GM12878 (cell line): ENCODE measurements at regions not wholly inside any gene's neighbourhood (a gene's known extent, or its start where the extent isn't known, plus 50 kb on each side); places are given as distances from the start of the nearest gene placed in this dataset.

ENCODE experiments used
- ATAC-seq: fragments of 200-7000 bp; cut with Tn5 transposase; 3 replicates; pipeline ENCODE4 v1.9.1; 2020; ENCODE audit warnings: mild to moderate bottlenecking, moderate library complexity
- BruUV-seq: library from RNA; stranded (reverse); fragments of 400-500 nt; replicated peaks from 2 replicates; lab custom pipeline; 2021; lab: Mats Ljungman, UMichigan
- CTCF ChIA-PET: fragments of 300-600 bp; sonication (Branson Sonifier 250); formaldehyde crosslinking; extraction: SDS; loops from one replicate; lab custom pipeline; 2021; ENCODE audit warnings: inconsistent platforms; lab: Yijun Ruan, JAX
- POLR2A ChIA-PET: fragments of 350-600 bp; formaldehyde crosslinking; extraction: SDS; loops from one replicate; lab custom pipeline; 2021; ENCODE audit warnings: inconsistent platforms; lab: Charles Lee
- RAD21 ChIA-PET: fragments of 300-600 bp; sonication (Branson Sonifier 250); formaldehyde crosslinking; loops from one replicate; lab custom pipeline; 2023; ENCODE audit warnings: antibody characterized with exemption; ENCODE audit not compliant: unreplicated experiment; lab: Charles Lee
- SMC1A ChIA-PET: fragments of 300-600 bp; sonication (Branson Sonifier 250); formaldehyde crosslinking; loops from one replicate; lab custom pipeline; 2023; ENCODE audit not compliant: unreplicated experiment, uncharacterized antibody; lab: Charles Lee
- DNase-seq: peaks from one replicate; pipeline ENCODE4 v3.0.0-alpha.2; 2011; ENCODE audit warnings: low read depth, low spot score
- FAIRE-seq: peaks from 3 replicates; lab custom pipeline; 2011; peaks lifted over from hg19 to GRCh38; lab: Jason Lieb, UNC
- H2AFZ ChIP-seq: 2 replicates; pipeline ENCODE4 v1.6.0; 2011; ENCODE audit warnings: low read depth, low read length, control low read depth; ENCODE audit not compliant: control insufficient read depth
- H3K27ac ChIP-seq: 2 replicates; pipeline ENCODE4 v1.5.1; 2011; ENCODE audit warnings: control low read depth; ENCODE audit not compliant: control insufficient read depth, insufficient read depth
- H3K27me3 ChIP-seq, 2 experiments: replicated peaks in 1 of 2; 2 replicates each; pipeline versions ENCODE4 v1.6.0 to v1.6.1; 2011; ENCODE audit warnings: low read length in 1 of 2; ENCODE audit not compliant: control insufficient read depth in 2 of 2, insufficient read depth in 2 of 2
- H3K36me3 ChIP-seq, 2 experiments: 2 replicates each; pipeline ENCODE4 v1.5.1; 2011; ENCODE audit warnings: low read length in 1 of 2; ENCODE audit not compliant: control insufficient read depth in 2 of 2, insufficient read depth in 2 of 2
- H3K4me1 ChIP-seq: 2 replicates; pipeline ENCODE4 v1.6.1; 2011; ENCODE audit warnings: mild to moderate bottlenecking, low read length, moderate library complexity, mixed read lengths; ENCODE audit not compliant: control insufficient read depth, insufficient read depth
- H3K4me2 ChIP-seq: 2 replicates; pipeline ENCODE4 v1.6.0; 2011; ENCODE audit warnings: control low read depth; ENCODE audit not compliant: control insufficient read depth, insufficient read depth
- H3K4me3 ChIP-seq: fragments of 200-600 bp; sonication (generic); 2 replicates; pipeline ENCODE4 v1.5.1; 2016
- H3K79me2 ChIP-seq: 2 replicates; pipeline ENCODE4 v1.6.0; 2011; ENCODE audit warnings: low read length; ENCODE audit not compliant: control insufficient read depth, insufficient read depth
- H3K9ac ChIP-seq: 2 replicates; pipeline ENCODE4 v1.8.0; 2011; ENCODE audit warnings: low read length, control low read depth, mixed read lengths; ENCODE audit not compliant: control insufficient read depth, insufficient read depth
- H3K9me3 ChIP-seq: replicated peaks from 3 replicates; pipeline ENCODE4 v1.5.1; 2011; ENCODE audit warnings: mild to moderate bottlenecking, low read length; ENCODE audit not compliant: control insufficient read depth, insufficient read depth
- H4K20me1 ChIP-seq: 2 replicates; pipeline ENCODE4 v1.6.0; 2011; ENCODE audit not compliant: control insufficient read depth, insufficient read depth
- CBFB ChIP-seq: IDR thresholded peaks from 2 replicates; pipeline ENCODE4 v1.6.1; 2016; ENCODE audit warnings: antibody characterized with exemption, low read depth
- FOXM1 ChIP-seq: IDR thresholded peaks from 2 replicates; pipeline ENCODE4 v1.6.1; 2012; ENCODE audit warnings: low read depth, mild to moderate bottlenecking, inconsistent platforms, low read length, moderate library complexity
- NFYA ChIP-seq: IDR thresholded peaks from 2 replicates; pipeline ENCODE4 v1.6.1; 2011; ENCODE audit warnings: low read depth, mild to moderate bottlenecking, low read length, improper control_type of control experiment, borderline replicate concordance
- POU2F2 ChIP-seq: IDR thresholded peaks from 3 replicates; pipeline ENCODE4 v1.6.1; 2011; ENCODE audit warnings: low read depth, mild to moderate bottlenecking, low read length, borderline replicate concordance
- RAD51 ChIP-seq: fragments of 450-650 bp; IDR thresholded peaks from 2 replicates; pipeline ENCODE4 v1.6.1; 2016; ENCODE audit warnings: moderate library complexity, mild to moderate bottlenecking, inconsistent platforms
- SIX5 ChIP-seq: IDR thresholded peaks from 2 replicates; pipeline ENCODE4 v1.6.1; 2011; ENCODE audit warnings: mild to moderate bottlenecking, low read depth, low read length, moderate library complexity; ENCODE audit not compliant: severe bottlenecking
- SMAD1 ChIP-seq: fragments of 450-650 bp; IDR thresholded peaks from 2 replicates; pipeline ENCODE4 v1.6.1; 2018; ENCODE audit warnings: mild to moderate bottlenecking, low read depth; ENCODE audit not compliant: partially characterized antibody
- SP1 ChIP-seq: IDR thresholded peaks from one replicate; pipeline ENCODE4 v1.6.1; 2011; ENCODE audit warnings: low read depth, low read length
- WGBS: methylation state at CpG from one replicate; pipeline ENCODE4 v1.1.6; 2016; ENCODE audit warnings: low lambda C conversion rate; ENCODE audit not compliant: insufficient replicate concordance, insufficient coverage; ENCODE audit errors: missing lambda C conversion rate; 5-methylcytosine and 5-hydroxymethylcytosine counted together
- in situ Hi-C: fragments of 300-500 bp; cut with MboI; formaldehyde crosslinking; loops from 9 replicates; pipeline ENCODE4 v1.14.3; 2018; ENCODE audit warnings: mixed read lengths
- intact Hi-C: fragments of 100-400 bp; cut with micrococcal nuclease; formaldehyde crosslinking; loops from one replicate; pipeline ENCODE4 v1.14.2; 2022; ENCODE audit not compliant: unreplicated experiment

- in situ Hi-C loops, result no loop called here
- no peaks in the 10 kb centered on the region; the same call in 1 of the 2 replicates for H4K20me1 ChIP-seq
- no peaks in the 10 kb centered on the region for H3K79me2 ChIP-seq
- no peaks in the 10 kb centered on the region for H3K9me3 ChIP-seq
- H3K9ac ChIP-seq, result peak overlapping the region; percentile 61
- no peaks in the 10 kb centered on the region; a peak in 1 of 4 replicates for H3K27me3 ChIP-seq
- no peak for TF ChIP-seq SP1
- TF ChIP-seq NFYA, result no peak
- TF ChIP-seq SIX5, result no peak
- no peak for TF ChIP-seq CBFB
- TF ChIP-seq RAD51, result no peak
- TF ChIP-seq, all 136 proteins: peak for 0
- POLR2A ChIA-PET, result no interaction called here
- intact Hi-C loops, result loop anchor here (1.0 kb wide), 1 partner anchor 76 kb away; no protein-coding TSS in a partner anchor
- Histone ChIP-seq H3K4me1 (no peaks in the 10 kb centered on the region; the same call in 1 of the 2 replicates), H3K27ac (no peak overlapping the region), H3K4me3 (peak overlapping the region; percentile 77), H3K4me2 (peak overlapping the region; percentile 78), H3K36me3 (no peaks in the 10 kb centered on the region), H2AFZ (peak overlapping the region; percentile 80)
- RAD21 ChIA-PET, result interaction anchor here (1.5 kb wide), 1 partner anchor 74 kb away, joined by 6 read pairs; no protein-coding TSS in a partner anchor
- WGBS, result 17% methylated on average over 11 of the region's 11 CpGs
- ATAC-seq (no peak), FAIRE-seq (no peak), DNase-seq (no peak)
- BruUV-seq, result no TSS peak
- CTCF ChIA-PET, result interaction anchor here (1.9 kb wide), 1 partner anchor 128 kb away, joined by 14 read pairs; no protein-coding TSS in a partner anchor
- SMC1A ChIA-PET, result interaction anchor here (1.1 to 1.3 kb wide), 2 partner anchors 63 to 128 kb away, joined by 3 to 4 read pairs; no protein-coding TSS in a partner anchor
Measured at GRCh38 chr6:166861961-166862286, 94.4 kb downstream of the RNASET2 start.

- H4K20me1 ChIP-seq, result no peaks in the 10 kb centered on the region; the same call in 1 of the 2 replicates
- H3K79me2 ChIP-seq, result no peaks in the 10 kb centered on the region
- no peaks in the 10 kb centered on the region; a peak in 1 of 4 replicates for H3K27me3 ChIP-seq
- peak overlapping the region; percentile 78; the same call in 1 of the 2 replicates for H3K4me2 ChIP-seq
- BruUV-seq, result no TSS peak
- no peak for TF ChIP-seq FOXM1
- no peak for TF ChIP-seq POU2F2
- TF ChIP-seq SMAD1, result no peak
- no peaks in the 10 kb centered on the region; the same call in 1 of the 2 replicates for H3K4me1 ChIP-seq
- H3K36me3 ChIP-seq, result no peaks in the 10 kb centered on the region
- 53% methylated on average over 5 of the region's 5 CpGs for WGBS
- intact Hi-C loops, result no loop called here
- no peak for DNase-seq
- ChIA-PET SMC1A (no interaction called here), CTCF (no interaction called here), RAD21 (no interaction called here), POLR2A (no interaction called here)
- no peak for ATAC-seq
- no peak overlapping the region for H3K4me3 ChIP-seq
- H3K9ac ChIP-seq, result no peak overlapping the region
- no peak overlapping the region for H3K27ac ChIP-seq
- H2AFZ ChIP-seq, result no peak overlapping the region
- H3K9me3 ChIP-seq, result no peaks in the 10 kb centered on the region
- in situ Hi-C loops, result no loop called here
- peak; percentile 62 for FAIRE-seq
Measured at GRCh38 chr6:166861304-166861703, 95.0 kb downstream of the RNASET2 start.
